ENCODE measurements at regions not wholly inside any gene's neighbourhood (a gene's known extent, or its start where the extent isn't known, plus 50 kb on each side); places are given as distances from the start of the nearest gene placed in this dataset.

DNA sequence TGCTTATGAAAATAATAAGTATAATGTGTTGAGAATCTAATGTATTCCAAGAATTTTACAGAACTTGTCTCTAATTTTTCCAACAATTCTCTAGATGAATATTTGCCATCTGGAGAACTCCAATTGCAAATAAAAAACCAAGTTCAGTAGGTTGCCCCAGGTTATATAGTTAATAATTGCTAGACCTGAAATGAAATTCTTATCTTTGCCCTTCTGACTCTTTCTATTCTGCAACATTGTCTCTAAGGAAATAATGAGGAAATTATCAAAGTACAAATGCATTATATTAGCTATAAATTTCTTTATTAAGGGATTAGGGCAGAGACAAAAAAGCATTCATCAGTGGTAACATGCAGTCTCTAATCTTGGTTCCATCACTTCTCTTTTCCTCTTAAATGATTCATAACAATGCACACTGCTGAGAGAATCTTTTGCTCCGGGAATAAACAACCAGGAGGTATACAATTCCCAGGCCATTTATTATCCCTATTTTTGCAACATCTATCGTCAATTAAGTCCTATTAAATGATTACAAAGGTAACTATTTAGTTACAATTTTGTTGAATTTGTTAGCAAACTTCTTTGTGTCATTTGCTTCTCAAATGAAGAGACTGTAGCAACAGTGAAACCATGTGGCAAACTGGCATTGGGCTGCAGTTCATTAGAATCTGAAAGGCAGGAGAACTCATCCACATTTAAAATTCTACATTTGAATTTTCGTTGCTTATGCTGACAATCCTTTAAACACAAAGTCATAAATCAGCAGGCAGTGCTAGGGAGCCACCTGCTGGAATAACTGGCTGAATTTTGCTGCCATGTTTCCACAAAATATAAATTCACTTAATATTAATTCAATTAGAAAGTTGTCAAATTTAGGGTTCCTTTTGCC is 349.6 kb downstream of the KIF2B start:
- Histone ChIP-seq H3K27me3 (ENCODE audit: insufficient read depth, low read depth) (no peaks in the 10 kb centered on the region), H3K4me1 (ENCODE audit: low read depth, poor library complexity, severe bottlenecking) (no peaks in the 10 kb centered on the region), H3K9ac (no peak overlapping the region), H4K20me1 (ENCODE audit: insufficient read depth) (no peaks in the 10 kb centered on the region), H2AFZ (ENCODE audit: low read depth) (no peak overlapping the region), H3K79me2 (ENCODE audit: insufficient read depth, low read depth) (no peaks in the 10 kb centered on the region), H3K36me3 (ENCODE audit: insufficient read depth) (no peaks in the 10 kb centered on the region), H3K27ac (no peak overlapping the region), H3K4me2 (no peak overlapping the region), H3K4me3 (IDR thresholded peaks at IDR 0.05; ENCODE audit: insufficient read depth, low read depth, low read length) (no peak overlapping the region)
- TF ChIP-seq, protein P1, sequence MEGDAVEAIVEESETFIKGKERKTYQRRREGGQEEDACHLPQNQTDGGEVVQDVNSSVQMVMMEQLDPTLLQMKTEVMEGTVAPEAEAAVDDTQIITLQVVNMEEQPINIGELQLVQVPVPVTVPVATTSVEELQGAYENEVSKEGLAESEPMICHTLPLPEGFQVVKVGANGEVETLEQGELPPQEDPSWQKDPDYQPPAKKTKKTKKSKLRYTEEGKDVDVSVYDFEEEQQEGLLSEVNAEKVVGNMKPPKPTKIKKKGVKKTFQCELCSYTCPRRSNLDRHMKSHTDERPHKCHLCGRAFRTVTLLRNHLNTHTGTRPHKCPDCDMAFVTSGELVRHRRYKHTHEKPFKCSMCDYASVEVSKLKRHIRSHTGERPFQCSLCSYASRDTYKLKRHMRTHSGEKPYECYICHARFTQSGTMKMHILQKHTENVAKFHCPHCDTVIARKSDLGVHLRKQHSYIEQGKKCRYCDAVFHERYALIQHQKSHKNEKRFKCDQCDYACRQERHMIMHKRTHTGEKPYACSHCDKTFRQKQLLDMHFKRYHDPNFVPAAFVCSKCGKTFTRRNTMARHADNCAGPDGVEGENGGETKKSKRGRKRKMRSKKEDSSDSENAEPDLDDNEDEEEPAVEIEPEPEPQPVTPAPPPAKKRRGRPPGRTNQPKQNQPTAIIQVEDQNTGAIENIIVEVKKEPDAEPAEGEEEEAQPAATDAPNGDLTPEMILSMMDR (conservative IDR thresholded peaks at IDR 0.05; ENCODE audit: low read depth, low read length): peak; percentile 65

DNA sequence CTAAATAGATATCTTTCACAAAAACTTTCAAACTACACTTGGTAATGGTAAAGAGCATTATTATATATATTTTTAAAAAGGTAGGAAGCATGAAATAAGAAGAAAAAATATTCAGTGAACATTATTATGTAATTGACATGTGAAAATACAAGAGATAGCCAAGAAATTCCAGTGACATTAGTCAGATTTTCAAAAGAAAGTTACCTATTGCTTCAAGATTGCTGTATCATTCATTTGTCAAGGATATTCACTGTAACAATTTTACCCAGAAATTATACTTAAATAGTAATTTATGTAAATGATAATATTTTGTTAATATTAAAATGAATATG is 350.2 kb downstream of the KIF2B start:
- Histone ChIP-seq H3K36me3 (ENCODE audit: insufficient read depth) (no peaks in the 10 kb centered on the region), H3K27me3 (ENCODE audit: insufficient read depth, low read depth) (no peaks in the 10 kb centered on the region), H3K4me2 (no peak overlapping the region), H4K20me1 (ENCODE audit: insufficient read depth) (no peaks in the 10 kb centered on the region), H2AFZ (ENCODE audit: low read depth) (no peak overlapping the region), H3K9ac (no peak overlapping the region), H3K79me2 (ENCODE audit: insufficient read depth, low read depth) (no peaks in the 10 kb centered on the region), H3K4me1 (ENCODE audit: low read depth, poor library complexity, severe bottlenecking) (no peaks in the 10 kb centered on the region), H3K27ac (no peak overlapping the region), H3K4me3 (IDR thresholded peaks at IDR 0.05; ENCODE audit: insufficient read depth, low read depth, low read length) (no peak overlapping the region)
- TF ChIP-seq, protein P1 (conservative IDR thresholded peaks at IDR 0.05; ENCODE audit: low read depth, low read length): no peak; the same call in 1 of the 2 replicates

DNA sequence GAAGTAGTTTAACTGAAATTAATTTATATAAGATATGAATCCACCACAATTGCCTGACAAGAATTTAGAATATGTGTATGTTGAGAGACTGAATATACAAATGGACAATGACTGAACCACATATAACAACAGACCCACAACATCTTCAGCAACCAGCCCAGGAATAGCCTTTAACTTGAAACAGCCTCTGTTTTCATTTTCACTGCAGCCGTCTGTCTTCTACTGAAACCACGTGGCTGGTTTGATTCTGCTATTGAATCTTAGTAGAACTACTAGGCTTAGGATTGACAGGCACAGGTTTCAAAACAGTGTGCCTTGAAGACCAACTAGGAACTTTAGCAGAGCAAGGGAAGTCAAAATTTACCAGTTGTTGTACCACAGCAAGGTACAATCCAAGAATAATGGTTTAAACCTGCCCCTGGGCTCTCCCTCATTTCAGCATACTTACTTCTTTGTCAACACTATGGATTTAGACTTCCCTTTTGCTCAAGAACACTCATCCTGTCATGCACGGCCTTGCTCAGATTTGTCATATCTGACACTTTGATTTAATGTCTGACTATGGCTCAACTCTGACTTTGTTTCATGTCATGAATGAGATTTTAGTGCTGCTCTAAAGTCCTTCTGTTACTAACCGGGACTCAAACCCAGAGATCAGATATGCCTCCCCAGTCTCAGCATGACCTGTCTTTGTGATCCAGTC is 355.0 kb downstream of the KIF2B start:
- H3K4me2 ChIP-seq: no peak overlapping the region
- no peak overlapping the region for H3K27ac ChIP-seq
- no peaks in the 10 kb centered on the region for H4K20me1 ChIP-seq (ENCODE audit: insufficient read depth)
- TF ChIP-seq, protein P1 (conservative IDR thresholded peaks at IDR 0.05; ENCODE audit: low read depth, low read length): no peak
- no peaks in the 10 kb centered on the region for H3K36me3 ChIP-seq (ENCODE audit: insufficient read depth)
- no peak overlapping the region for H3K9ac ChIP-seq
- no peak overlapping the region for H3K4me3 ChIP-seq (IDR thresholded peaks at IDR 0.05; ENCODE audit: insufficient read depth, low read depth, low read length)
- no peaks in the 10 kb centered on the region for H3K27me3 ChIP-seq (ENCODE audit: insufficient read depth, low read depth)
- H3K4me1 ChIP-seq (ENCODE audit: low read depth, poor library complexity, severe bottlenecking): no peaks in the 10 kb centered on the region
- no peak overlapping the region for H2AFZ ChIP-seq (ENCODE audit: low read depth)
- H3K79me2 ChIP-seq (ENCODE audit: insufficient read depth, low read depth): no peaks in the 10 kb centered on the region

DNA sequence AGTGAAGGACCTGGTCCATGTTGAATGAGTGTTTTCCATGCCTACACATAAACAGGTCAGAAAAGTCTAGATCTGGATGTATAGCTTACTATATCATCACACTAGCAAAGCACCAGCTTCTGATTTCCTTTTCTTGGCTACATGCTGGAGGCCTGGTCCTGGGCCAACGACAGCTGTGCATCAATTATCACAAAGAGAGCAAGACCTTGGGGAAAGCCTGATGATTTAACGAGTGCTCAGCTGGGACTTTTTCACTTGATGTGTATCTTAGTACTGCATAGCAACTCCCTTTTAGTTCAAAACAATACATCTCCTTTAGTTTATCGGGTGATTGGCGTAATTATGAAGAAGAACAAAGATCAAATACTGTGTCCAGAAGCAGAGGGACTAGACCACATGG is 358.2 kb downstream of the KIF2B start:
- Histone ChIP-seq H3K27me3 (ENCODE audit: insufficient read depth, low read depth) (no peaks in the 10 kb centered on the region), H4K20me1 (ENCODE audit: insufficient read depth) (no peaks in the 10 kb centered on the region), H3K9ac (no peak overlapping the region), H3K4me1 (ENCODE audit: low read depth, poor library complexity, severe bottlenecking) (no peaks in the 10 kb centered on the region), H3K27ac (no peak overlapping the region), H2AFZ (ENCODE audit: low read depth) (no peak overlapping the region), H3K4me2 (no peak overlapping the region), H3K79me2 (ENCODE audit: insufficient read depth, low read depth) (no peaks in the 10 kb centered on the region), H3K36me3 (ENCODE audit: insufficient read depth) (no peaks in the 10 kb centered on the region), H3K4me3 (IDR thresholded peaks at IDR 0.05; ENCODE audit: insufficient read depth, low read depth, low read length) (no peak overlapping the region)
- TF ChIP-seq, protein P1 (conservative IDR thresholded peaks at IDR 0.05; ENCODE audit: low read depth, low read length): no peak

Measured in KMS-11 (cell line).